Esophagus muscularis mucosa (tissue), 4 donors: ENCODE measurements at regions not wholly inside any gene's neighbourhood (a gene's known extent, or its start where the extent isn't known, plus 50 kb on each side); places are given as distances from the start of the nearest gene placed in this dataset.
A peak's percentile ranks its signal among the peaks of the same experiment; 100 is the strongest.

ENCODE experiments used
- DNase-seq: peaks from one replicate; pipeline ENCODE4 v3.0.0-alpha.2; 2017; ENCODE audit errors: extremely low spot score
- H3K27ac ChIP-seq, 4 donors: fragments of 200-600 bp; sonication (generic); replicated peaks in 1 of 4; 1 replicate in 3 of 4; 2 replicates in 1 of 4; pipeline ENCODE4 v1.5.1; 2016 to 2019; ENCODE audit warnings: mild to moderate bottlenecking in 1 of 4
- H3K27me3 ChIP-seq, 4 donors: fragments of 200-600 bp; sonication (generic); one replicate each; pipeline versions ENCODE4 v1.5.1 to v1.6.0; 2016 to 2019
- H3K36me3 ChIP-seq, 4 donors: fragments of 200-600 bp; sonication (generic); one replicate each; pipeline ENCODE4 v1.5.1; 2016 to 2019
- H3K4me1 ChIP-seq, 4 donors: fragments of 200-600 bp; sonication (generic); one replicate each; pipeline ENCODE4 v1.5.1; 2016 to 2019
- H3K4me3 ChIP-seq, 4 donors: fragments of 200-600 bp; sonication (generic); 1 replicate in 2 of 4; 2 replicates in 2 of 4; pipeline ENCODE4 v1.5.1; 2016 to 2019; ENCODE audit warnings: mild to moderate bottlenecking in 4 of 4, moderate library complexity in 1 of 4
- H3K9me3 ChIP-seq, 4 donors: fragments of 200-600 bp; sonication (generic); 1 replicate in 3 of 4; 2 replicates in 1 of 4; pipeline ENCODE4 v1.5.1; 2016 to 2019
- EP300 ChIP-seq: sonication (generic); formaldehyde crosslinking; IDR thresholded peaks from one replicate; pipeline ENCODE4 v1.6.1; 2017; ENCODE audit warnings: antibody characterized with exemption
- POLR2A ChIP-seq: fragments of 450-650 bp; IDR thresholded peaks from one replicate; pipeline ENCODE4 v1.6.1; 2017; ENCODE audit warnings: antibody characterized with exemption, moderate library complexity, mild to moderate bottlenecking, low read depth
- POLR2AphosphoS5 ChIP-seq, 2 donors: sonication (generic); formaldehyde crosslinking; IDR thresholded peaks; one replicate each; pipeline ENCODE4 v1.6.1; 2017; ENCODE audit warnings: antibody characterized with exemption in 2 of 2
- WGBS: methylation state at CpG from one replicate; pipeline ENCODE4 v1.1.5; 2018; 5-methylcytosine and 5-hydroxymethylcytosine counted together
- intact Hi-C: fragments of 100-400 bp; cut with DNase I; formaldehyde crosslinking; loops from one replicate; pipeline ENCODE4 v1.15.1; 2023
- TF ChIP-seq, protein P1 (sequence below), 3 experiments: fragments of 200-600 bp in 2 of 3; fragments of 450-650 bp in 1 of 3; sonication (generic) in 2 of 3; IDR thresholded peaks; one replicate each; pipeline ENCODE4 v1.5.1; 2017 to 2019; ENCODE audit warnings: antibody characterized with exemption in 3 of 3, mild to moderate bottlenecking in 2 of 3, moderate library complexity in 1 of 3

DNA sequence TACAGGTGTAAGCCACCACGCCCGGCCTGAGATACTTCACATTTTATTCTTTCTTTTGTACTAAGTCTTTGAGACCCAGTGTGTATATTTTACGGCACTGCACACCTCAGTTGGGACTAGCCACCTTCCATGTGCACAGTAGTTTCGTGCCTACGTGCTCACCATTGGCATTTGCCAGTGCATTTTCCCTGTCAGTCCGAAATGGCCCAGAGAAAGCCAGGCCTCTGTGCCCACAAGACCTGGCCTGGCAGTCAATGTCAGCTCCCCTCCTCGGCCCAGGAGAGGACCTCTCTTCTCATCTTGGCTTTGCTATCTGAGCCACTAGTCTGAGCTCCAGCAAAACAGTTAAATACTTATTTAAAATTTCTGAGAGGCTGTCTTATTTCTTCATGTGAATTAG, 147.8 kb upstream of the KLHL29 start:
- WGBS = 91% methylated on average over 7 of the region's 7 CpGs
- peak; percentile 47 for DNase-seq
- no peak for TF ChIP-seq EP300
- TF ChIP-seq POLR2A = no peak
- TF ChIP-seq, protein P1, sequence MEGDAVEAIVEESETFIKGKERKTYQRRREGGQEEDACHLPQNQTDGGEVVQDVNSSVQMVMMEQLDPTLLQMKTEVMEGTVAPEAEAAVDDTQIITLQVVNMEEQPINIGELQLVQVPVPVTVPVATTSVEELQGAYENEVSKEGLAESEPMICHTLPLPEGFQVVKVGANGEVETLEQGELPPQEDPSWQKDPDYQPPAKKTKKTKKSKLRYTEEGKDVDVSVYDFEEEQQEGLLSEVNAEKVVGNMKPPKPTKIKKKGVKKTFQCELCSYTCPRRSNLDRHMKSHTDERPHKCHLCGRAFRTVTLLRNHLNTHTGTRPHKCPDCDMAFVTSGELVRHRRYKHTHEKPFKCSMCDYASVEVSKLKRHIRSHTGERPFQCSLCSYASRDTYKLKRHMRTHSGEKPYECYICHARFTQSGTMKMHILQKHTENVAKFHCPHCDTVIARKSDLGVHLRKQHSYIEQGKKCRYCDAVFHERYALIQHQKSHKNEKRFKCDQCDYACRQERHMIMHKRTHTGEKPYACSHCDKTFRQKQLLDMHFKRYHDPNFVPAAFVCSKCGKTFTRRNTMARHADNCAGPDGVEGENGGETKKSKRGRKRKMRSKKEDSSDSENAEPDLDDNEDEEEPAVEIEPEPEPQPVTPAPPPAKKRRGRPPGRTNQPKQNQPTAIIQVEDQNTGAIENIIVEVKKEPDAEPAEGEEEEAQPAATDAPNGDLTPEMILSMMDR (IDR thresholded peaks at IDR 0.05) = no peak
- TF ChIP-seq POLR2AphosphoS5 (IDR thresholded peaks at IDR 0.05) = no peak

DNA sequence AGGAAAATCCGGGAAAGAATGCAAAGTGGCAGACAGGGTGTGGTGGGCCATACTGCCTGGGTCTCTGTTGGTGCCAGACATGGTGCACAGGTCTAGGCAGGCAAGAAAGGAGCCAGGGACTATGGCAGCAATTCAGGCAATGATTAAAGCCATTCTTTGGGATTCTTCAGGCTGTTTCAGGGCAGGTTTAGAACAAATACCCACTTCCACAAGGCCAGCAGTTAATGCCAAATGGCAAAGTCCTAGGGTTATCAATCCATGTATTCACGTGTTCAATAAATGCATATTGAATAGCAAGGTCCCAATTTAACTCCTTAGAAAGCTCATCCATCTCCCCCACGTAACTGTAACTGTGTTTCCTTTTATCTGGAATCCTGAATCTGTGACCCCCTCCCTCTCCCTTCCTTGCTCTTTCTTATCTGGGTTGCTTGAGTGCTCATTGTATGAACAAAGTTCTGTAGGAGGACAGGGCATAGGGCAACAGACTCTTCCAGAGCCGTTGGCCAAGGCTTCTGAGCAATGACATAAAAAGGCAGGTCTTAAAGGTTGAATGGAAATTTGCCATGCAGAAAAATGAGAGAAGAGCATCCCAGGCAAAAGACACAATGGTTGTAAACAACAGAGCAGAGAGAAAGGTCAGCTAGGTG, 146.8 kb upstream of the KLHL29 start:
- no peaks in the 10 kb centered on the region for H3K36me3 ChIP-seq
- intact Hi-C loops = no loop called here
- no peaks in the 10 kb centered on the region for H3K9me3 ChIP-seq
- TF ChIP-seq POLR2A (no peak), EP300 (no peak), POLR2AphosphoS5 (IDR thresholded peaks at IDR 0.05) (no peak)
- TF ChIP-seq, protein P1 (IDR thresholded peaks at IDR 0.05) = no peak
- 83% methylated on average over 4 of the region's 4 CpGs for WGBS
- no peaks in the 10 kb centered on the region for H3K27me3 ChIP-seq
- no peak overlapping the region for H3K27ac ChIP-seq
- peaks cover 0 to 2% (median 0%) of the 10 kb centered on the region in 4 donors for H3K4me1 ChIP-seq
- peak; percentile 50 for DNase-seq
- no peak overlapping the region for H3K4me3 ChIP-seq

More for the DNA sequence above, 147.8 kb upstream of the KLHL29 start:
- intact Hi-C loops = no loop called here
- Histone ChIP-seq H3K27ac (no peak overlapping the region), H3K9me3 (no peaks in the 10 kb centered on the region), H3K4me3 (no peak overlapping the region), H3K27me3 (no peaks in the 10 kb centered on the region), H3K36me3 (no peaks in the 10 kb centered on the region), H3K4me1 (no peaks in the 10 kb centered on the region)

DNA sequence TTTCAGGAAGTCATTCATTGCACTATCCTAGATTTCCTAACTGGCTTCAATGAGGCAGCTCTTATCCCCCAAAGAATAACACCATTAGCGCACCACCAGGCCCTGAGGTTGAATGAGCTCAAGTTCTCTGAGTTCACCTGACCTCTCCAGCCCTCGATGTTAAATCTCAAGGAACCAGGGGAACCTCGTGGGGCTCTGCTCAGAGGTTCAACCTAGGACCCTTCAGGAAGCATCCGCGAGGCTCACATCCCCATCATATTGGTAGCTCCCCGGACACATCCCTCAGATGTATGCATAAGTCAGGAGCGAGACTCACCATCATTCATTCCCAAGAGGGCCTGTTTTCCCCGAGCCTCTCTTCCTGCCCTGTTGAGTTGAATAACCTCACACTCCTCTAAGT, 145.6 kb upstream of the KLHL29 start:
- Histone ChIP-seq H3K36me3 (no peaks in the 10 kb centered on the region), H3K4me3 (no peak overlapping the region), H3K9me3 (no peaks in the 10 kb centered on the region), H3K4me1 (peaks cover 0 to 4% (median 2%) of the 10 kb centered on the region in 4 donors), H3K27ac (no peak overlapping the region), H3K27me3 (no peaks in the 10 kb centered on the region)
- TF ChIP-seq POLR2A = no peak
- TF ChIP-seq, protein P1 (IDR thresholded peaks at IDR 0.05) = no peak
- no peak for TF ChIP-seq EP300
- TF ChIP-seq POLR2AphosphoS5 (IDR thresholded peaks at IDR 0.05) = no peak
- WGBS = 92% methylated on average over 8 of the region's 8 CpGs
- intact Hi-C loops = no loop called here
- DNase-seq = peak; percentile 68

DNA sequence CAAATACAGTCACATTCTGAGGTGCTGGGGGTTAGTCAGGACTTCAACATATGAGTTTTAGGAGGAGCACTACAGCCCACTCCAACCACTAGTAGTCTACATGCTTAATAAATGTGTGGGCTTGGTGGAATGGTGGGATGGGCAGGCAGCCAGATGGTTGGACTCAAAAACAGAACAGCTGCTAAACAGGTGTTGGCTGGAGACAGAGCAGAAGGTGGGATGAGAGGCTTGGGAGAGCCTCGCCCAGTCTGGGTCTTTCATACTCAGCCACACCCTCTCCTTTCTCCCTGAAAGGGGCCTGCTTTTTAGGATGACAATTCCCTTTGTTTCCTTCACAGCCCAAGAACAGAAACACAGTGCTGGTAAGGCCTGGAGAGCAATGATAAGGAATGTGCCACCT, 143.9 kb upstream of the KLHL29 start:
- peaks cover 0 to 12% (median 11%) of the 10 kb centered on the region in 4 donors for H3K4me1 ChIP-seq
- no peak for TF ChIP-seq POLR2AphosphoS5 (IDR thresholded peaks at IDR 0.05)
- TF ChIP-seq, protein P1 (IDR thresholded peaks at IDR 0.05) = no peak
- TF ChIP-seq EP300 = no peak
- no peak for TF ChIP-seq POLR2A
- peak; percentile 55 for DNase-seq
- intact Hi-C loops = no loop called here
- H3K4me3 ChIP-seq = no peak overlapping the region
- no peaks in the 10 kb centered on the region for H3K9me3 ChIP-seq
- 82% methylated on average over 1 of the region's 1 CpG for WGBS
- H3K36me3 ChIP-seq = no peaks in the 10 kb centered on the region
- no peak overlapping the region for H3K27ac ChIP-seq
- H3K27me3 ChIP-seq = no peaks in the 10 kb centered on the region
